ENCODE measurements at regions not wholly inside any gene's neighbourhood (a gene's known extent, or its start where the extent isn't known, plus 50 kb on each side); places are given as distances from the start of the nearest gene placed in this dataset.

DNA sequence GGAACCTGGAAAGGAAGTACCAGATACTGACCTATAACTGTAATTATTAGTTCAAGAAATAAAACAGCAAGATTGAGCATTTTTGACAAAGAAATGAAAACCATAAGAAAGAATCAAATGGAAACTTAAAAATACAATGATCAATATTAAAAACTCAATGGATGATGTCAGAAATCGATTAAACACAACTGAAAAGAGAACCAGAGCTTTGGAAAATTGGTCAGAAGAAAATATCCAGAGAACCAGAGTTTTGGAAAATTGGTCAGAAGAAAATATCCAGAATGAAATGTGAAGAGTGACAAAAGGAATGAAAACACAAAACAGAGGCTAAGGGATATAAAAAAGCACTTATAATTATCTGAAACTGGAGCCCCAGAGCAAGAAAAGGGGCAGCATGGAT lies 438.6 kb downstream of the AJAP1 start:
- DNase-seq (ENCODE audit: extremely low read depth, low read depth), result no peak
- TF ChIP-seq CTCF (IDR thresholded peaks at IDR 0.05; ENCODE audit: low read depth, low read length), result no peak

DNA sequence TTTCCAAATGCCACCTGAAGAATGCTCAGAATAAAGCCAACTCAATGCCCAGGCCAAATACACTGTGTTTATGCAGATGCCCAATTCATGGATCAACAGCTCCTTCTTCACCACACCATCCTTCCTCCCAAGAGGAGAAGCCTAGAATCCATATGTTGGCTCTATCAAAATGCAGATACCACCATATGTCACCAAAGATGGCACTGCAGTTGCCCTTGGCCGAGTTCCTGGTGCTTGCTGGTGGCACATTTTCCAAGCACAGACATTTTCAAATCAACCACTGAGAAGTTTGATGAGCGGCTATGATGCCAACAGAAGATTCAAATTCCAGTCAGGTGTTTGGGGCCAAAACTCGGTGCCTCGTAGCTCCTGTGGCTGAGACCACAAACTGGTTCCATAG lies 430.3 kb downstream of the AJAP1 start:
- no peak for TF ChIP-seq CTCF (IDR thresholded peaks at IDR 0.05; ENCODE audit: low read depth, low read length)
- DNase-seq (ENCODE audit: extremely low read depth, low read depth), result no peak

DNA sequence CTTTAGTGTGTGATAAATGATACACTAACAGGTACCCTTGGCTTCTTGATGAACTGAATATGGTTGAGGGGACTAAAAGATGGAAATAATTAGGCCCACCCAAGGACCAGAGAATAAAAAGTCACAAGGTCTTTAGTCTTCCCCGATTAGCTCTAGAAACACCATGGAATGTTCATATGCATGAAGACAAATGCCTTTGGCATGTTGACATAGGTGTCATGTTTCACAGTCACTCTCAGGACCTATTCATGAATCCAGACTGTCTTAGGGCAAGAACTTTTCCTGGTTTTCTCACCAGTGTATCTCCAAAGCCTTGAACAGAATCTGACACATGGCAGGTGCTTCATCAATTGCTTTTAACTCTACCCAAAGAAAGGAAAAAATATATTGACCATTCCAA lies 412.8 kb downstream of the AJAP1 start:
- DNase-seq (ENCODE audit: extremely low read depth, low read depth), result no peak
- TF ChIP-seq CTCF (IDR thresholded peaks at IDR 0.05; ENCODE audit: low read depth, low read length), result no peak

- no peak for TF ChIP-seq CTCF (IDR thresholded peaks at IDR 0.05; ENCODE audit: low read depth, low read length)
- no peak for DNase-seq (ENCODE audit: extremely low read depth, low read depth)
These were observed 399.3 kb downstream of the AJAP1 start for GRCh38 chr1:5053744-5054143.

GRCh38 chr1:5029136-5029535 lies 374.7 kb downstream of the AJAP1 start:
- no peak for TF ChIP-seq CTCF (IDR thresholded peaks at IDR 0.05; ENCODE audit: low read depth, low read length)
- DNase-seq (ENCODE audit: extremely low read depth, low read depth), result no peak

GRCh38 chr1:5012249-5012648 lies 357.8 kb downstream of the AJAP1 start:
- no peak for TF ChIP-seq CTCF (IDR thresholded peaks at IDR 0.05; ENCODE audit: low read depth, low read length)
- DNase-seq (ENCODE audit: extremely low read depth, low read depth), result no peak

GRCh38 chr1:5010656-5011055 lies 356.2 kb downstream of the AJAP1 start:
- DNase-seq (ENCODE audit: extremely low read depth, low read depth), result no peak
- no peak for TF ChIP-seq CTCF (IDR thresholded peaks at IDR 0.05; ENCODE audit: low read depth, low read length)

All from AG09319 (cell line).